ENCODE measurements at regions not wholly inside any gene's neighbourhood (a gene's known extent, or its start where the extent isn't known, plus 50 kb on each side); places are given as distances from the start of the nearest gene placed in this dataset.
"Not testable (repeated sequence)": the region's sequence is repeated elsewhere in the genome, so short reads cannot be mapped to it uniquely, and the experiment has no call there.

GRCh38 chr3:193165431-193166120, 75.4 kb upstream of the PLAAT1 start:
- Histone ChIP-seq H3K9ac (ENCODE audit: low read depth, low read length) (no peak overlapping the region), H3K27me3 (ENCODE audit: control insufficient read depth, insufficient read depth, low read length) (no peaks in the 10 kb centered on the region)

DNA sequence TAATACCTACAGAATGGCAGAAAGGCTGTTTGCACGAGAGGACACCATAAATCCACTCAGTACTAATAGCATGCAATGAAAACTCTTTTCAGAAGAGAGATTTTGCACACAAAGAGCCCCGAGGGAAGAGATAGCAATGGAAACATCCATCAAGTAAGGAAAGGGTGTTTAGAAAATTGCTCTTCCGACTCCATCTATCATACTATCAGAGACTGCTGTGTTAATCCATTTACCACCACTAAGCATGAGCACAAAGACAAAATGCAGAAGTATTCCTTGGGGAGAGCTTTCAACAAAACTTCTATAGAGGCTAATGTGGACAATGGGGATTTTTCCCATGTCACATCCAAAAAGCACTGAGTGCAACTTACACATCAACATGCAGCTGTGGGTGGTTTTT, 72.1 kb upstream of the PLAAT1 start:
- H3K4me1 ChIP-seq (ENCODE audit: control insufficient read depth, insufficient read depth, low read length) = no peaks in the 10 kb centered on the region
- H3K9me3 ChIP-seq (replicated peaks; ENCODE audit: low read length) = no peaks in the 10 kb centered on the region
- H3K36me3 ChIP-seq (ENCODE audit: insufficient read depth, low read length) = no peaks in the 10 kb centered on the region
- no peaks in the 10 kb centered on the region for H3K27me3 ChIP-seq (ENCODE audit: control insufficient read depth, insufficient read depth, low read length)
- no peak overlapping the region for H3K9ac ChIP-seq (ENCODE audit: low read depth, low read length)
- no peak overlapping the region for H3K4me3 ChIP-seq (ENCODE audit: low read length)
- H3K4me2 ChIP-seq (ENCODE audit: low read length) = no peak overlapping the region

More at GRCh38 chr3:193165431-193166120, 75.4 kb upstream of the PLAAT1 start:
- Histone ChIP-seq H3K36me3 (ENCODE audit: insufficient read depth, low read length) (no peaks in the 10 kb centered on the region), H3K4me1 (ENCODE audit: control insufficient read depth, insufficient read depth, low read length) (no peaks in the 10 kb centered on the region), H3K4me3 (ENCODE audit: low read length) (no peak overlapping the region), H3K9me3 (replicated peaks; ENCODE audit: low read length) (no peaks in the 10 kb centered on the region), H3K4me2 (ENCODE audit: low read length) (no peak overlapping the region)

DNA sequence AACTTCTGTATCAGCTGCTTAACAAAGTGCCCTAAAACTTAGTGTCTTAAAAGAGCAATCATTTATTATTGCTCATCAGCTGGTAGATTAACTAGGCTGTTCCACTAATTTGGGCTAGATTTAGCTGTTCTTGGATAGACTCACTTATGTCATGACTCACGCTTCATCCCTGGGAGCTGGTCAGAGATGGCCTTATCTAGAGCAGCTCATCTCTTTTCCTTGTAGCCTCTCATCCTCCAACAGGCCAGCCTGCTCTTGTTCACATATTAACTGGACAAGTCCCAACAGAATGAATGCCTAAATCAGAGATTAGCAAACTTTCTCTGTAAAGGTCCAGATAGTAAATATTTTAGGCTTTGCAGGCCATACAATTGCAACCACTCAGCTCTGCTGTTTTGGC, 66.9 kb upstream of the PLAAT1 start:
- no peaks in the 10 kb centered on the region for H3K27me3 ChIP-seq (ENCODE audit: control insufficient read depth, insufficient read depth, low read length)
- H3K9ac ChIP-seq (ENCODE audit: low read depth, low read length) = no peak overlapping the region
- H3K4me2 ChIP-seq (ENCODE audit: low read length) = no peak overlapping the region
- no peaks in the 10 kb centered on the region for H3K36me3 ChIP-seq (ENCODE audit: insufficient read depth, low read length)
- H3K4me3 ChIP-seq (ENCODE audit: low read length) = no peak overlapping the region
- no peaks in the 10 kb centered on the region for H3K4me1 ChIP-seq (ENCODE audit: control insufficient read depth, insufficient read depth, low read length)
- no peaks in the 10 kb centered on the region for H3K9me3 ChIP-seq (replicated peaks; ENCODE audit: low read length)

DNA sequence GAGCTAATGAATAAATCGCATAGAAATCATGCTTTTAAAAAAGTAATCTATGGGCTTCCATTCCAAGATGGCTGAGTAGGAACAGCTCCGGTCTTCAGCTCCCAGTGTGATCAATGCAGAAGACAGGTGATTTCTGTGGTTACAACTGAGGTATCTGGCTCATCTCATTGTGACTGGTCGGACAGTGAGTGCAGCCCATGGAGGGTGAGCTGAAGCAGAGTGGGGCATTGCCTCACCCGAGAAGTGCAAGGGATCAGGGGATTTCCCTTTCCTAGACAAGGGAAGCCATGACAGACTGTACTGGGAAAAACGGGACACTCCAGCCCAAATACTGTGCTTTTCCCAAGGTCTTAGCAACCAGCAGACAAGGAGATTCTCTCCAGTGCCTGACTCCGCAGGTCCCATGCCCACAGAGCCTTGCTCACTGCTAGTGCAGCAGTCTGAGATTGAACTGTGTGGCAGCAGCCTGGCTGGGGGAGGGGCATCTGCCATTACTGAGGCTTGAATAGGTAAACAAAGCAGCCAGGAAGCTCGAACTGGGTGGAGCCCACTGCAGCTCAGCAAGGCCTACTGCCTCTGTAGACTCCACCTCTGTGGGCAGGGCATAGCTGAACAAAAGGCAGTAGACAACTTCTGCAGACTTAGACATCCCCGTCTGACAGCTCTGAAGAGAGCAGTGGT, 61.5 kb upstream of the PLAAT1 start:
- H3K4me3 ChIP-seq (ENCODE audit: low read length); H3K4me2 ChIP-seq (ENCODE audit: low read length); H3K27me3 ChIP-seq (ENCODE audit: control insufficient read depth, insufficient read depth, low read length); H3K36me3 ChIP-seq (ENCODE audit: insufficient read depth, low read length); H3K9me3 ChIP-seq (replicated peaks; ENCODE audit: low read length); H3K9ac ChIP-seq (ENCODE audit: low read depth, low read length); H3K4me1 ChIP-seq (ENCODE audit: control insufficient read depth, insufficient read depth, low read length): not testable (repeated sequence)

- H3K4me3 ChIP-seq (ENCODE audit: low read length) = no peak overlapping the region
- no peak overlapping the region for H3K9ac ChIP-seq (ENCODE audit: low read depth, low read length)
- no peaks in the 10 kb centered on the region for H3K9me3 ChIP-seq (replicated peaks; ENCODE audit: low read length)
- H3K27me3 ChIP-seq (ENCODE audit: control insufficient read depth, insufficient read depth, low read length) = no peaks in the 10 kb centered on the region
- no peaks in the 10 kb centered on the region for H3K4me1 ChIP-seq (ENCODE audit: control insufficient read depth, insufficient read depth, low read length)
- H3K36me3 ChIP-seq (ENCODE audit: insufficient read depth, low read length) = no peaks in the 10 kb centered on the region
- no peak overlapping the region for H3K4me2 ChIP-seq (ENCODE audit: low read length)
Observed at GRCh38 chr3:193187070-193187722, 53.8 kb upstream of the PLAAT1 start.

DNA sequence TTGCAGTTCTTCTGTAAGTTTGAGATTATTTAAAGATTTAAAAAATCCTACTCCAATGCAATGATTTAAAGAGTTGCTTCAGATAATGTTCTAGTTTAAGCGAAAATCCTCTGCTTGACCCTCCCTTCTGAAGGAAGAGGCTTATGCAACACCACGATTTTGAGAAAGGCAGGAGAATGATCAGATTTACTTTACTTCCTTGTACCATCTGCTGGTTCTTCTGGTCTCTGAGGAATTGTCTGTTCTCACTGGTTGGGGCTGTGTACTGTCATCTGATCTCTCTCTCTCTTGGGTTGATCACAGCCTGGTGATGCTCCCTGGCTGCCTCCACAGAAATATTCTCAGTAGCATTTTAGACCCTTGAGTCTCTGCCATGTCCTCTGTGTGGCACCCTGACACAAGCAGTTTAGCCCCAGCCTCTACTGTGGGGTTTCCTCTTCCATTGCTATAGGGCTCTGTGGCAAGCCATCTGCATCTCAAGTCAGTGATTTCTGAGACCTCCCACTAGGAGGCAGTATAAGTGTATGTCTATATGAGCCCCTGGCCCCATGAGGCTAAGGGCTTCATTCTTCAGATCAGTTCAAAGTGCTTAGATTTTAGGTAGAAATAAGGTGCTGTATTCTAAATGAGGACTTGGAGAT, 50.8 kb upstream of the PLAAT1 start:
- H3K4me2 ChIP-seq (ENCODE audit: low read length) = no peak overlapping the region

More for the DNA sequence above, 50.8 kb upstream of the PLAAT1 start:
- H3K36me3 ChIP-seq (ENCODE audit: insufficient read depth, low read length) = no peaks in the 10 kb centered on the region
- H3K9me3 ChIP-seq (replicated peaks; ENCODE audit: low read length) = no peaks in the 10 kb centered on the region
- H3K4me3 ChIP-seq (ENCODE audit: low read length) = no peak overlapping the region
- no peaks in the 10 kb centered on the region for H3K4me1 ChIP-seq (ENCODE audit: control insufficient read depth, insufficient read depth, low read length)
- H3K9ac ChIP-seq (ENCODE audit: low read depth, low read length) = no peak overlapping the region
- H3K27me3 ChIP-seq (ENCODE audit: control insufficient read depth, insufficient read depth, low read length) = no peaks in the 10 kb centered on the region

All from skeletal muscle satellite cell (primary cell).